Stimulated activated CD8-positive, alpha-beta memory T cell treated with anti-CD3 and anti-CD28 coated beads, Interleukin-7, amount 100 ng/mL, for 48 hours (primary cell): ENCODE measurements at regions not wholly inside any gene's neighbourhood (a gene's known extent, or its start where the extent isn't known, plus 50 kb on each side); places are given as distances from the start of the nearest gene placed in this dataset.
"Not testable (repeated sequence)": the region's sequence is repeated elsewhere in the genome, so short reads cannot be mapped to it uniquely, and the experiment has no call there.

Experiments used
- DNase-seq, 2 donors: peaks; one replicate each; pipeline ENCODE4 v3.0.0-alpha.2; 2020; ENCODE audit warnings: low read depth in 1 of 2; ENCODE audit errors: extremely low read depth in 1 of 2

DNA sequence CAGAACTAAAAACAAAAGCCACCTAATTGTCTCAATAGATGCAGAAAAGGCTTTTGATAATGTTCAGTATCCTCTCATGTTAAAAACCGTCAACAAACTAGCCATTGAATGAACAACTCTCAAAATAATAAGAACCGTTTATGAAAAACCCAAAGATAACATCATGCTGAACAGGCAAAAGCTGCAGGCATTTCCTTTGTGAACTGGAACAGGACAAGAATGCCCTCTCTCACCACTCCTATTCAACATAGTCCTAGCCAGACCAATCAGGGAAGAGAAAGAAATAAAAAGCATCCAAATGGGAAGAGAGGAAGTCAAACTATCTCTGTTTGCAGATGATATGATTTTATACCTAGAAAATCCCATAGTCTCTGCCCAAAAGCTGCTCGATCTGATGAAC is 179.6 kb upstream of the EDNRB start:
- DNase-seq: no peak

DNA sequence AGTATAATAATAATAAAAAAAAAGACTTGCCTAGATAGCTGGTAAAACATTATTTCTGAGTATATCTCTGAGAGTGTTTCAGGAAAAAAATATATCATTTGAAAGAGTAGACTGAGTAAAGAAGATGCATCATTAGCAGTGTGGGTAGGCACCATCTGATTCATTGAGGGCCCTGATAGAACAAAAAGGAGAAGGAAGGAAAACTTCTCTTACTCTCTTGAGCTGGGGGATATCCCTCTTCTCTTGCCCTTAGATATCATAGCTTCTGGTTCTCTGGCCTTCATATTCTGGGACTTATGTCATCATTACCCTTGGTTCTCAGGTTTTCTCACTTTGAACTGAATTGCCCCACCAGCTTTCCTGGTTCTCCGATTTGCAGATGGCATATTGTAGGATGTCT is 177.6 kb upstream of the EDNRB start:
- no peak for DNase-seq

DNA sequence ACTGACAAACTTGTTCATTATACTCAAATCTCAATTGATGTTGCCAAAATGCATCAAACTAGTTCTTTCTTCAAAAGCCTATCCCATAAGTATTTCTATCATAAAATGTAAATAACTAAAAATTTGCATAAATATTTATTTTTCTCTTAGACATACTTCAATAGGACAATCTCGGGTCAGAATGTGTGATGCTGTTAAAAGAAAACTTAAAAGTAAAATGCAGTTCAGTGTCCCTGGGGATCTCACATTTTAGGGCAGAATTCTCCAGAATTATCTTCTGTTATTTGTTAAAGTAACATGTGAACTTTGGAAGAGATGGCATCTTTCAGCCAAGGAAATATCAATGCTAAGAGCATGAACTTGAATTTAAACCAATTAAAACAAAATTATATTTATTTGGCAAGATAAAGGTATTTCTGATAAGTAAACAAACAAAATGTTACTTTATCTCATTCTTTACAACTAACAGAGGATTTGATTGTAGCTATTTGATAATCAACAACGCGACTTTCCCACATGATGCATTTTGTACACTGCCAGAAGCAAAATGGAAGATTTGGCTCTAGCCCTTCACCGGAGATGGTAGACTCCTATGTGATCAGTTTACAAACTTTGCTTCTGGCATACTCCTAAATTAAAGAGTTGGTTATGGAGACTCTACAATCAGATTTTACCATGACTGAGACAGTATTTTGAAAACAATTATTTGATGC is 169.5 kb upstream of the EDNRB start:
- DNase-seq: no peak

DNA sequence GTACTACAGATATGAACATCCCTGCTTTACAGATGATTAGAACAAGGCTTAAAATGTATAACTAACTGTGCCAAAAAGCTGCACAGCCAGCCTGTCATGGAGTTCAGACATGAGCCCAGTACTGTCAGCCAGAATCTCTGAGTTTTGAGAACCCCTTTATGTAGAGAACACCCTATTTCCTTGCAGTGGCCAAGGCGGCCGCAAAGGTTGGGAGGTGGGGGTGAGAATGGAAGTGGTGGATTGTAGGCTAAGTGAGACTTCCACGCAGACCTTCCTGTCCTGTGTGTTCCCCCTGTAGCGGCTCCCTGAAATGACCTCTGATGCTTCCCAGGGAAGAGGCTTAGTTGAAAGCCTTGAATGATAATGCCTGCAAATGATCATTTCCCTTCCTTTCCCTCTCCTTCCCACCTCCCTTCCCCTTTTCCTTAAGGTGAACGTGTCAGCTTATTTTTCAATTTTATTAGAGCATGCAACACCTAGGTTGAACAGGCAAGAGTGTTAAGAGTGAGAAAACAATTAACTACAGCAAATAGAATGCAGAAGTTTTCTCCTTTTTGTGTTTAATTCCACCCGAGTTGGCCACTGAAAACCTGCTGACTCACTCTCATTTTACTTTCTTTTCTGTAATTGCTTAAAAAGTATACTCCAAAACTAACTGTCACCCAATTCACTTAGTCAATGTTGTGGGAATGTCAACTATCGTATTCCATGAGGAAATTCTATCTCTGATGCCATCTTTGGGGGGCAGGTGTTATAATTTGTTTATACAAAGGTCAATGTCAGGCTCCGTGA is 167.0 kb upstream of the EDNRB start:
- DNase-seq: no peak

DNA sequence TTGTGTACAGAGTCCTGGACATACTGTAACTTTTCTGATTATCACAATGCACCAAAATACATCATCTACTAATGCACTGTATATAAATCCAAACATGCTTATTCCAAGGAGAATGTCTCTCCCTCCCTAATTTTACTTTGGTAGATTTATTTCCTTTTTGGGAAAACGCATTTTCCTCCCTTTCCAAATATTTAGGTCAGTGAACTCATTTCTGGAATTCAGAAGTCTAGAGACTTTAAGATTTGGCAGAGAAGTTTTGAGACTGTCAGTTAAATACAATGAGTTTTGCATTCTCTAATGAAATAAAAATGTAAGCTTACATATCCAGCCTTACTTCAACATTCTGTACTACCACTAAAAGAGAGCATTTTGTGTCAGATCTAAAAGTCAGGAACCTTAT is 165.8 kb upstream of the EDNRB start:
- DNase-seq: no peak

DNA sequence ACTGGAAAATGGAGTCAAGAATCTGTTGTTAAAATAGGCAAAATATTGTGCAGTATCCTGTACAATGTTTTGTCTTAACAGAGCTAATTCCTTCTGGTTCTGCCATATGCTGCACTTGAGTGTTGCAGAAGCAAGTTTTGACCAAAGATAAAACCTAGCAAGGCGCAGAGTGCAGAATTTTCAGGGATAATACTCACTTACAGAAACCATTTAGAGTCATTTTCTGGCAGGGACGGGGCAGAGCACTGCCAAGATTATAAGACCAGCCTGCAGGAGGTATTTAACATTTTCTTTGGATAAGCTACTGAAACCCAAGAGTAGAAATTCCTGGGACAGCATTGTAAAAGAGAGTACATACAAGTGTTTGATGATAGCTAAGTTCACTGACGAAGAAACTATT is 159.5 kb upstream of the EDNRB start:
- DNase-seq: no peak

DNA sequence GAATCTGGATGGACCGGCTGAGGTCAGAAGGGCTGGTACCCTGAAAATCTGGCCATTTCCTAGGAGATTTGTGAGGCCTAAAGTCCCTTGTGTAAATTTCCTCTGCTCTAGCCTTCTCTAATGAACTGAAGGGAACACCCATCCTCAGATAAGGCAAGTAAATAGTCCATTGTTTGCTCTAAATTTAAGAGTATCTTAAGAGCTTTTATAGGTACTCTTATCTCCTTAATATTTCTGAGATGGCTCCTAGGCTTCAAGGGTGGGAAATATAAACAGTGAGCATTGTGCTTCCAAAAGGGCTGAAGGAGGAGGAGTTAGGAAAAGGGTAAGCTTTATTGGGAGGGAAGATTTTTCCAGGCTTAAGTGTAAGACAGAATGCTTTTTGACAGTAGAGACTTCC is 148.7 kb upstream of the EDNRB start:
- no peak for DNase-seq

DNA sequence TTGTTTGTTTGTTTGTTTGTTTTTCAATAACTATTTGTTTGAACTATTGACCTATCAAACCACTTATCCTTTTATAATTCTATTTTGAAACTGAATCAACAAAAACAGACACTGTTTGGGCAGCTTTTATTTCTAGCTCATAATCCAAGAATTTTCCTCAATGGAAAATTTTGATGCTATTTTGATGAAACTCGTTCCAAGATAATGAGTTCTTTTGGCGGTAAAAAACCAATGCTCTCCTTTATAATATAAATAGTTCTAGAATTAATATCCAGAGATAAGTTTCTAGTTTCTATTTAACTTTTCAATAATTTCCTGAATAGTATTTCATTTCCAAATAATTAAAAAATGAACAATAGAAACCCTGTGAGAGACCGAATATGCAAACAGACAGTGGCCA is 146.5 kb upstream of the EDNRB start:
- no peak for DNase-seq

DNA sequence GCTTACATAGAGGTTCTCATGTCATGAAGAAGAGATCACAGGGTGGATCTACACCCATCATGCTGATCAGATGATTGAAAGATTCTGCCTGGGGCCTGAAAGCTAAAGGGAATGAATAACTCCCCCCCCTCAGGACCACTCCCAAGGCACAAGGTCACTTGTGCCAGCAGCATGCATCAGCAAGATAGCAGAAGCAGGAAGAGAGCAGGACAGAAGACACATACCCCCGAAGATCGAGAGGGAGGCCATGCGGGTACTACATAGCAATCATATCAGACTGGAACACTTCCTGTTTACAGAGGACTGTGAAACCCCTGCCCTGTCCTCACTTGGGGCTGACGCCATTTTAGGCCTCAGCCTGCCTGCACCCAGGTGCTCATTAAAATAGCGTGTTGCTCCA is 143.2 kb upstream of the EDNRB start:
- no peak for DNase-seq

DNA sequence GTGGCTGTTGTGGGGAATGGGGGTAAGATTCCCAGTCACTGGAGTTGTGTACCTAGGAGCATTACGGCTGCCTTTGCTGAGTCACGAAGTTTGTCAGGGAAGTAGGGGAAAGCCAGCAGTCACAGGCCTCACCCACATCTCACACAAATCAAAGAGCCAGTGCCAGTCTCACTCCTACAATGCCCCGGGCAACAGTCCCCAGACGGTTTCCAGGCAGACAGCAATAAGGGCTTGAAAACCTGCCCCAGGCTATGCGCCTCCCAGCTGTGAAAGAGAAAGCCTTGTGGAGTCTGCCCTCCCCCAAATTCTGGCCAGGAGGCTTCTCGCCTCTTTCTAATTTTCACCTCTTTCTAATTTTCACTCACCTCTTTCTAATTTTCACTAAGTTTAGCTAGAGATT is 142.3 kb upstream of the EDNRB start:
- no peak for DNase-seq

DNA sequence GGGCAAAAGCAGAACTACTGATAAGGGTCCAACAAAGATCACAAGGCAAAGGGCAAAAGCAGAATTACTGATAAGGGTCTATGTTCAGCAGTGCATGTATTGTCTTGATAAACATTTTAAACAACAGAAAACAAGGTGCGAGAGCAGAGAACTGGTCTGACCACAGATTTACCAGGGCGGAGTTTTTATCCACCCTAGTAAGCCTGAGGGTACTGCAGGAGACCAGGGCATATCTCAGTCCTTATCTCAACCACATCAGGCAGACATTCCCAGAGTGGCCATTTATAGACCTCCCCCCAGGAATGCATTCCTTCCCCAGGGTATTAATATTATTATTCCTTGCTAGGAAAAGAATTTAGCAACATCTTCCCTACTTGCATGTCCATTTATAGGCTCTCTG is 138.2 kb upstream of the EDNRB start:
- DNase-seq: not testable (repeated sequence)

DNA sequence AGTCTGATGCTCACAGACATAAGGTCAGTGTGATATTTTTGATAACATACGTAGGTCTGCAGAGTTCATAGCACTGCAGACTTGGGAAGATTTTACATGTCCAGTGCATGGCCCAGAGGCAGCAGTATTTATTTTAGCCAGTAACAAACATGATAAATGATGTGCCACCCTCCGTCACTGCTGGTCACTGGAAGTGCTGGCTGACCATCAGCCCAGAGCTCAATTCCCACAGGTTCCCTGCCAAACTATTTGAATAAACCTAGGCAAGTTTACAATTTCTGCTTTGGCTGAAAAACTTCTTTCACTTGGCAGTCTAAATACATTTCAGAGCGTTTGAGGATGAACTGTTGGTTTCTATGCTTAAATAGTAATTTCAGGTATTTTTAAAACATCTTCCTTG is 135.5 kb upstream of the EDNRB start:
- DNase-seq: no peak

DNA sequence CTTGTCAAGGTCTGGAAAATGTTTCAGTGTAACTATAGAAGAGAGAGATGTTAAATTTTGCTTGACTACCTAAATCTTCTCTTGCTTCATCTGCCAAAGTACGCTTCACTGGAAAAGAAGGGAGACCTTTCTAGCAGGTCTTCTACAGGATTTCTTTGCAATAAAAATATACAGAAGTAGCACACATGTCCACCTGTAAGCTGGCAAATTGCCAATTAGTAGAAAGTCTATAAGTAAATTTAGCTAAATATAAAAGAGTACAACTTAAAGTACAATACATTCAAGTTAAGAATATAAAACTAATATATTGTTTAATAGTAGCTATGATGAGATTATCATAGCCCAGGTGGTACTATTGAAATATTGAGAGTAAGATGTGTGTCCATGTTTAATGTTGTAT is 128.5 kb upstream of the EDNRB start:
- no peak for DNase-seq

DNA sequence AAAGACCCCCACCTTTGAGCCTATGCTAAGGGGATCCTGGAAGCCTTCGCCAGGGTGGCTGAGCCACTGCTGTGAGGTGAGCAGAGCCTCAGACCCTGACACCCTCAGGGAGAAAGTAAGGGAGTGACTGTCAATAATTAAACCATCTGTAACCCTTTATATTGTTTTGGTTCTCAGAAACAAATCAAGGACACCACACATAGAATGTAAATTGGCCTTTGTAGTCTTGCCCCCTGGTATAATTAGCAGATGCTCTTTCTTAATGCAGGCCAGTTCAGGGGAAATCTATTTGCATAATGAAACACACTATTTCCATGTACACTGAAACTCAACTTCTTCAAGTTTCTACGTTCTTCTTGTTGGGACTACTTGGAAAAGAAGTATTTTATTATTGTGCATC is 127.7 kb upstream of the EDNRB start:
- DNase-seq: no peak

DNA sequence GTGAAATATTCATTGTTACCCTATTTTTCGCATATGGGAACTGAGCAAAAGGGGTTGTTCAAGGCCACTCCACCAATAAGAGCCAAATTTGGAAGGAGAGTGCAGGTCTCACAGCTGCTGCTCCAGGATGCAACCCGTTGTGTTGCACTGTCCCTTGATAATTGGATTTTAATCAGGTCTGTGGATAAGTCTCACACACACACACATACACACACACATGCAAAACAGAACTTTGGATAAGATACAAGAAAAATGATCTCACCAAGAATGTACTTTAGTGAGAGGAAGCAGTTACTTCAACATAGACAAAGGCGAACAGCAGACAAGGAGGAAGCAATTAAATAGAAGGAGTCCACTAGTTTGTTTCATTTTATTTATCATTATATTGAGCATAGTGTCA is 127.3 kb upstream of the EDNRB start:
- no peak for DNase-seq

DNA sequence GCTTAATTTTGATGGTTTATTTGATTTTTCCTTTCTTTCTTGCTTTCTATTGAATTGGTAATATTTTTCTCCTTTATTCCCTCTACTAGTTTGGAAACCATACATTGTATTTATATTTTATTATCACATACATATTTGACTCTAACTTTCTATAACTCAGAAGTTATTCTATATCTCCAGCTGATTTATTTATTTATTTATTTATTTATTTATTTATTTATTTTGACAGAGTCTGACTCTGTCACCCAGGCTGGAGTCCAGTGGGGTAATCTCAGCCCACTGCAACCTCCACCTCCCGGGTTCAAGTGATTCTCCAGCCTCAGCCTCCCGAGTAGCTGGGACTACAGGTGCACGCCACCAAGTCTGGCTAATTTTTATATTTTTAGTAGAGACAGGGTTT is 122.7 kb upstream of the EDNRB start:
- DNase-seq: not testable (repeated sequence)

DNA sequence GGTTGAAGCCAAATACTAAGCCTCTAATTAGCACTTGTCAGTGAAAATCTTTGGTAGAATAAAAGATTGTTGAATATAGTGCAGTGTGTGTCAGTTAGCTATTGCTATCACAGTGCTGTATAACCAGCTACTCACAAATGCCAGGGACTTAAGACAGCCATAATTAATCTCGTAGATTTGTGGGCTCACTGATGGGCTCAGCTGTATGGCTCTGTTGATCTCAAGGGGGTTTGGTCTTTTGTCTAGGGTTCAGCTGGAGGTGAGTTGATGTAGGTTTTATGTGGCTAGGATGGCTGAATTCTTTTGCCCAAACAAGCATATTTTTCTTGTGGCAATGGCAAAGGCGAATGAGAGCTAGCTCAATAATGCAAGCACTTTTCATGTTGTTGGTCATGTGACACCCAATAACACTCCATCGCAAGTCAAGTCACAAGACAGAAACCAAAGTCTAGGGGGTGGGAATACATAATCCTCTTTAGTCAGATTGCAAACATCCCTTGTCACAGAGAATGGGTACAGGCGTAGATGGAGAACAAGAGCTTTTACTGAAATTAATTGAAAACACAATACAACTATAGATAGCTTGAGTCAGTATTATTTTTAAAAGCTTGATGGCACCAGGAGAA is 121.7 kb upstream of the EDNRB start:
- no peak for DNase-seq

DNA sequence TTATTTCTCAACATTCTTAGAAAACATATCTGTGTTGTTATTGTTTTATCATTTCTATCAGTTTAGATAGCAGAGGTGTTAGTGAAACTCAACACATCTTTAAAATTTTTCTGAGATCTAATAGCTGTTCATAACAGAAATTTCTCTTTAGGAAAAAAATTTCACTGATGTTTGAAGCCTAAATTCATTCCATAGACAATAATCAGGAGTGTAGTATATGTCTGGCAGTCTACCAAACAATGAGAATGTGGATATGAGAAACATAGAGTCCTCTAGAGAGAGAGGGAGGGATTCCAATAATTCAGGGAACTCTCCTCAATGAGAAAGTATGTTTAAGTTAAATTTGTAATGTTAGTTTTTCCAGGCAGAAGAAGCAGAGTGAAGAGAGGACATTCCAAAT is 118.2 kb upstream of the EDNRB start:
- DNase-seq: no peak

DNA sequence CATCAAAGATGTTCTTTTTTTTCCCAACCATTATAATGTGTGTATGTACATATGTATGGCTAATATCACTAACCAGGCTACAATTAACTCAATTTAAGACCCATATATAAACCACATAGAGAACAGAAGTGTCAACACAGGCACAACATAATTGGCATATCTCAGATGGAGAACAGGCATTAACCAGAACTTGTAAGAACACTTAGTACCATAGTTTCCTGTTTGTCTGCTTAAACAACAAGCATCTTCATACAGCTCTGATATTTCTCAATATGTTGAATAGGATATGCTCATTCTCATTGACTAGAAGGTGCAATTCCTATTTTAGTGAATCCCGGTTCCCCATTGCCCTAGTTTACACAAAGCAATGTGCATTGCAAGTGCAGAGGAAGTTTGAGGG is 116.9 kb upstream of the EDNRB start:
- no peak for DNase-seq

DNA sequence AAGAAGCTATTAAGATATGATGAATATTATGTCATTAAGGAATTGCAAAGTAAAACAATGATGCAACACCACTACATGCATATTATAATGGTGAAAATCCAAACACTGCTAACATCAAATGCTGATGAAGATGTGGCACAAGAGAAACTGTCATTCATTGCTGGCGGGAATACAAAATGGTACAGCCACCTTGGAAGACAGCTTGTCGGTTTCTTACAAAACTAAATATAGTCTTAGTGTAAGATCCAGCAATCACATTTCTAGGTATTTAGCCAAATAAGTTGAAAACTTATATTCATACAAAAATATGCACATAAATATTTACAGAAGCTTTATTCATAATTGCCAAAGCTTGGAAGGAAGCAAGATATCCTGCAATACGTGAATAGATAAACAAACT is 114.9 kb upstream of the EDNRB start:
- DNase-seq: no peak

DNA sequence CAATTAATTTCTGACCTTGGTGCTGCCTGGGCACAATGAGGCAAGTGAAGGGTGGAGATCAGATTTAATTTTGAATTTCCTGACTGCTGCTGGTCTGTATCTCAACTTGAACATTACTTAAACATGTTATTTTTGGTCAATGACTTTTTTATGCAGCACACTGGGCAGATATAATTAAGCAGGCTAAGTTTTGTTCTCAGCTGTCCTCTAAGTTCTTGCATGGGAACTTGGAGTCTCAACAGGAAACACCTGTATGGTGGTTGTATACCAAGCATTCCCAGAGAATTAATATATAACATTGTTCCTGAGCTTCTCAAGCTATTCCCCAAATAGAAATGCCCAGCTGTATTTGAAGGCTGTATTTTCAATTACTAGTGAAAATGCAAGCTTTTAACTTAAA is 113.5 kb upstream of the EDNRB start:
- DNase-seq: no peak

DNA sequence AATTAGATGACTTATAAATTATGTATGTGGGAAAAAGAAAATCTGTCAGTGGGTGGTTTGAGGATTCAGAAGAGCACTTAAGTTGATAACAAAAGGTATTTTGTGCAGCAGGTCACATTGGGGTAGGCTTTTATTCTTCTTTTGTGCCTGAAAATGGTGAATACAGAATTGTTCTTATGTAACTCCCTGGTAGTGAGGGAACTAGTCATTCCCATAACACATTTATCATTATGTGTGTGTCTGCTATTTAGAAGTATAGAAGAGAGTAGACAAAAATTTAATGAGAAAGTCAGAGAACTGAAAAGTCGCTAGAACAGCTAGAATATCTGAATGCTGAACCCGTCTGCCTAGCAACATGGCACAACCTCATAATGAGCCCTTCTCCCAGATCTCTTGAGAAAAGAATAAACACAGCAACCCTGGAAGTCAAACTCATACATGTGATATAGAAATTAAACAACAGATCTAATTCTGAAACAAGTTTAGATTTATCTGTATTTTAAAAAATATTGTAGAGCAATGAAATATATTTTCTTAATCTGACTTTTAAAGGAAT is 111.8 kb upstream of the EDNRB start:
- no peak for DNase-seq
